Ishikawa (cell line): ENCODE measurements at regions not wholly inside any gene's neighbourhood (a gene's known extent, or its start where the extent isn't known, plus 50 kb on each side); places are given as distances from the start of the nearest gene placed in this dataset.

ENCODE experiments used
- CEBPB ChIP-seq: IDR thresholded peaks from 2 replicates; pipeline ENCODE4 v1.6.1; 2012
- EGR1 ChIP-seq: IDR thresholded peaks from 2 replicates; pipeline ENCODE4 v1.6.1; 2012
- EP300 ChIP-seq: IDR thresholded peaks from 2 replicates; pipeline ENCODE4 v1.6.1; 2012; ENCODE audit warnings: borderline replicate concordance
- FOXM1 ChIP-seq: IDR thresholded peaks from 2 replicates; pipeline ENCODE4 v1.6.1; 2012; ENCODE audit warnings: low read depth, borderline replicate concordance
- REST ChIP-seq: IDR thresholded peaks from 2 replicates; pipeline ENCODE4 v1.6.1; 2012; ENCODE audit warnings: low read depth, mild to moderate bottlenecking
- TAF1 ChIP-seq: IDR thresholded peaks from 2 replicates; pipeline ENCODE4 v1.6.1; 2012; ENCODE audit warnings: low read depth, mild to moderate bottlenecking
- TF ChIP-seq, protein P1 (sequence below): IDR thresholded peaks from 2 replicates; pipeline ENCODE4 v1.6.1; 2012

- TF ChIP-seq EP300, result no peak
- no peak for TF ChIP-seq TAF1
- TF ChIP-seq, protein P1, sequence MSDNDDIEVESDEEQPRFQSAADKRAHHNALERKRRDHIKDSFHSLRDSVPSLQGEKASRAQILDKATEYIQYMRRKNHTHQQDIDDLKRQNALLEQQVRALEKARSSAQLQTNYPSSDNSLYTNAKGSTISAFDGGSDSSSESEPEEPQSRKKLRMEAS, result no peak
- TF ChIP-seq EGR1, result no peak
- TF ChIP-seq REST, result no peak
- TF ChIP-seq FOXM1, result no peak
- no peak for TF ChIP-seq CEBPB
Observed at GRCh38 chr2:16039823-16040222, 99.5 kb downstream of the MYCN start.
